ENCODE measurements at regions not wholly inside any gene's neighbourhood (a gene's known extent, or its start where the extent isn't known, plus 50 kb on each side); places are given as distances from the start of the nearest gene placed in this dataset.

DNA sequence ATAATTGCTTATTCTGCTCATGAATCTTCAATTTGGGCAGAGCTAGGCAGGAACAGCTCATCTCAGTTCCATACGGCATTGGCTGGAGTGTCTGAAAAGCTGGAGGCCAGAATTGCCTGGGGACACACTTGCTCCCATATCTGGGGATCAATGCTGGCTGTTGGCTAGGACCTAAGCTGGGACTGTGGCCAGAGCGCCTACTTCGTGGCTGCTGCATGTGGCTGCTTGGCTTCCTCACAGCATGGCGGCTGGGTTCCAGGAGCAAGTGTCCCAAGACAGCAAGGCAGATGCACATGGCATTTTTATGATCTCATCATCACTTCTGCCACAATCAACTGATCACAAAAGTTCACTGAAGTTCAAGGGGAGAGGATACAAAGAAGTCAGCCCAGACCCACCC lies 200.2 kb downstream of the TTC8 start:
- no peaks in the 10 kb centered on the region for H3K9me3 ChIP-seq
- no peaks in the 10 kb centered on the region for H3K36me3 ChIP-seq
- peaks cover 0 to 81% (median 0%) of the 10 kb centered on the region in 4 donors for H3K27me3 ChIP-seq
- intact Hi-C loops (cut with DNase I): no loop called here
- H3K4me1 ChIP-seq: peaks cover 0 to 25% (median 6%) of the 10 kb centered on the region in 3 donors
- DNase-seq: no peak
- WGBS, 2 donors: 14 to 80% methylated on average over 1 of the region's 4 CpGs
- no peak for TF ChIP-seq POLR2A (IDR thresholded peaks at IDR 0.05)
- no peak overlapping the region for H3K27ac ChIP-seq
- no peak overlapping the region for H3K4me3 ChIP-seq

DNA sequence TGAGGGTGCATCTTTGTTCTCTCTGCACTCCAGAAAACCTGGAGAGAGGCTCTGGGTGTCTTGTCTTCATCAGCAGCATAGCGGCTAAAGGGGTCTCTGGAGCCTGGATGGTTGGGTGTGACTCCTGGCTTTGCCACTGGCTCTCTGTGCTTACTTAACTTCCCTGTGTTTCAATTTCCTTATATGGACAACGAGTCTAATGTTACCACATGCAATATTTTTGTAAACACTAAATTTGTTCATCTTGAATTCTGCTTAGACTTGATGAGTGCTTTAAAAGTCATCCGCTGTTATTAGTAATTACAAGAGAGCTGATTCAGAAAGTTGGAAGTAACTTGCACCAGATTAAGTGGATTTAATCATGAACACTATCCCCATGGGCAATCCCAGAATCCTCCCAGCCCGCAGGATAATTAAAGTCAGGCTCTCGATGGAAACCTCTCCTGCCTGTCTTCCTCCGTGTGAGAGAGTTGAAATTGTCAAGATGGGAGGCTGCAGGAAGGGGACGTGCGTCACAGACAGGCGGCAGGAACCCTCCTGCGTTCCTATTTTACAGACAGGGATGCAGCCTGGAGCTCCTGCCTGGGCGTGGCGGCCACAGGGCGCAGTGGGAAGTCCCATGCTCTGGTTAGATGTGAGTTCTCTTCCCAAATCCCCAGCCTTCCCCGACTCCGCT lies 201.2 kb downstream of the TTC8 start:
- TF ChIP-seq POLR2A (IDR thresholded peaks at IDR 0.05): no peak
- TF ChIP-seq, protein P1, sequence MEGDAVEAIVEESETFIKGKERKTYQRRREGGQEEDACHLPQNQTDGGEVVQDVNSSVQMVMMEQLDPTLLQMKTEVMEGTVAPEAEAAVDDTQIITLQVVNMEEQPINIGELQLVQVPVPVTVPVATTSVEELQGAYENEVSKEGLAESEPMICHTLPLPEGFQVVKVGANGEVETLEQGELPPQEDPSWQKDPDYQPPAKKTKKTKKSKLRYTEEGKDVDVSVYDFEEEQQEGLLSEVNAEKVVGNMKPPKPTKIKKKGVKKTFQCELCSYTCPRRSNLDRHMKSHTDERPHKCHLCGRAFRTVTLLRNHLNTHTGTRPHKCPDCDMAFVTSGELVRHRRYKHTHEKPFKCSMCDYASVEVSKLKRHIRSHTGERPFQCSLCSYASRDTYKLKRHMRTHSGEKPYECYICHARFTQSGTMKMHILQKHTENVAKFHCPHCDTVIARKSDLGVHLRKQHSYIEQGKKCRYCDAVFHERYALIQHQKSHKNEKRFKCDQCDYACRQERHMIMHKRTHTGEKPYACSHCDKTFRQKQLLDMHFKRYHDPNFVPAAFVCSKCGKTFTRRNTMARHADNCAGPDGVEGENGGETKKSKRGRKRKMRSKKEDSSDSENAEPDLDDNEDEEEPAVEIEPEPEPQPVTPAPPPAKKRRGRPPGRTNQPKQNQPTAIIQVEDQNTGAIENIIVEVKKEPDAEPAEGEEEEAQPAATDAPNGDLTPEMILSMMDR (IDR thresholded peaks at IDR 0.05): no peak
- DNase-seq: no peak
- H3K9me3 ChIP-seq: no peaks in the 10 kb centered on the region
- intact Hi-C loops (cut with DNase I): no loop called here
- H3K27ac ChIP-seq: peak overlapping the region in 2 of 4 donors; percentile 29 to 62
- no peaks in the 10 kb centered on the region for H3K36me3 ChIP-seq
- peaks cover 0 to 25% (median 6%) of the 10 kb centered on the region in 3 donors for H3K4me1 ChIP-seq
- H3K4me3 ChIP-seq: no peak overlapping the region
- WGBS, 2 donors: 33 to 35% methylated on average over 6 to 8 of the region's 15 CpGs
- peaks cover 0 to 91% (median 0%) of the 10 kb centered on the region in 4 donors for H3K27me3 ChIP-seq

DNA sequence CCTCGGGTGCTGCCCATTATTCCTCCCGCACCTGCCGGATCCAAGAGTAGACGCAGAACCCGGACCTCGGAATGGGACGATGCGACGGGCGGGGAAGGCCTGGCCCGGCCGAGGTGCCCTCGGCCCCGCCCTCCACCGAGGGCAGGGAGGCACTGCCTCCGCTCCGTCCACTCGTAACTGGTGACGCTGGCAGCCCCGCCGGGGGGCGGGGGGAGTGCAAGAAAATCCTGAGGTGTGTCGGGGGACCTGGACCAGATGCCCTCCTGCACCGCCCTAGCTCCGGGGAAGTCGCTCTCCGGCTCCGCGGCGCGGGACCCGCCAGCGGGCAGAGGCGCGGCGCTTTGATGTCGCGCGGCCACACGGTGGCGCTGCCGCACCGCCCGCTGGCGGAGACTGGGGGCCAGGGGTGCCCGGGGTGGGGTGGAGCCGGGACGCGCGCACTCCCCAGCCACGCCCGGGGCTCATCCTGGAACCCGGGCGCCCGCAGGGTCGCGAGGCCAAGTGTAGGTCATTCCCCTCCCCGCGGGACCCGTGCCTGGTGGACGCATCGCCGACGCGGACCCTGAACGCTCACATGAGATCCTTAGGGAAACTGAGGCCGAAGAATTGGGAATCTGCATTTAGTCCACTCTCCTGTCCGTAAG lies 202.8 kb downstream of the TTC8 start:
- Histone ChIP-seq H3K4me1 (peaks cover 0 to 25% (median 6%) of the 10 kb centered on the region in 3 donors), H3K27me3 (peaks cover 0 to 91% (median 0%) of the 10 kb centered on the region in 4 donors), H3K27ac (no peak overlapping the region), H3K4me3 (peak overlapping the region; percentile 35 to 73 (median 49)), H3K9me3 (no peaks in the 10 kb centered on the region), H3K36me3 (no peaks in the 10 kb centered on the region)
- DNase-seq: no peak
- intact Hi-C loops (cut with DNase I): no loop called here
- TF ChIP-seq POLR2A (IDR thresholded peaks at IDR 0.05): no peak
- TF ChIP-seq, protein P1 (IDR thresholded peaks at IDR 0.05): peak; percentile 74 to 93 (median 85)
- 9% methylated on average over 15 of the region's 68 CpGs; no CpG with 5 or more reads in 1 of the 2 donors for WGBS, 2 donors

DNA sequence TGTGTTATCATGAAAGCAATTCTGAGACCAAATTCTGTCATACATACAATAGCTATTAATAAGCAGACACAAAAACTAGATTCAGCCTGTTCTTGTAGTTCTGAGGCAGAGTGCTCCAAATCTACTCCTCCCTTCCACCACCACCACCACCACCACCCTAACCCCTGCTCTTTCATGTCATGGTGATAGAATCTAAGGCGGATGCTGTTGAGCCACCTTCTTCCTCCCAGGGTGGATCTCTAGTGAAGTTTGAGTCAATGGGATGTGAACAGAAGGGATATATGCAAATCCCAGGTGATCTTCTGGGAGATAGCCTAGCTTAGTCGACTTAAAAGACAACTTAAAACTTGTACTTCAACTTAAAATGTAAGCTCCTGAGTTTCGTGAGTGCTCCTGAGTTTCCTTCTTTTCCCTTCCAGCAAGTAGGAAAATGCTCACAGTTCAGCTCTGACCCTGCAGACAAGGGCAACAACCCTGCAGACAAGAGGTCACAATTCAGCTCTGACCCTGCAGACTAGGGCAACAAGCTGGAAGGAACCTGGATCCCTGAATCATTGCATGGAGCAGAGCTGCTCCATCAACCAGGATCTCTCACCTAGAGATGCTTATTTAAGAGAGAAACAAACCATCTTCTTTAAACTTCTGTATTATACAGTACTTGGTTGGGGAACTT lies 204.1 kb downstream of the TTC8 start:
- intact Hi-C loops (cut with DNase I): no loop called here
- H3K4me3 ChIP-seq: no peak overlapping the region
- H3K36me3 ChIP-seq: no peaks in the 10 kb centered on the region
- DNase-seq: no peak
- no peak overlapping the region for H3K27ac ChIP-seq
- H3K4me1 ChIP-seq: peaks cover 0 to 25% (median 6%) of the 10 kb centered on the region in 3 donors
- H3K9me3 ChIP-seq: no peaks in the 10 kb centered on the region
- TF ChIP-seq POLR2A (IDR thresholded peaks at IDR 0.05): no peak
- TF ChIP-seq, protein P1 (IDR thresholded peaks at IDR 0.05): no peak
- 68% methylated on average over 3 of the region's 3 CpGs for WGBS, 2 donors
- peaks cover 0 to 77% (median 0%) of the 10 kb centered on the region in 4 donors for H3K27me3 ChIP-seq

DNA sequence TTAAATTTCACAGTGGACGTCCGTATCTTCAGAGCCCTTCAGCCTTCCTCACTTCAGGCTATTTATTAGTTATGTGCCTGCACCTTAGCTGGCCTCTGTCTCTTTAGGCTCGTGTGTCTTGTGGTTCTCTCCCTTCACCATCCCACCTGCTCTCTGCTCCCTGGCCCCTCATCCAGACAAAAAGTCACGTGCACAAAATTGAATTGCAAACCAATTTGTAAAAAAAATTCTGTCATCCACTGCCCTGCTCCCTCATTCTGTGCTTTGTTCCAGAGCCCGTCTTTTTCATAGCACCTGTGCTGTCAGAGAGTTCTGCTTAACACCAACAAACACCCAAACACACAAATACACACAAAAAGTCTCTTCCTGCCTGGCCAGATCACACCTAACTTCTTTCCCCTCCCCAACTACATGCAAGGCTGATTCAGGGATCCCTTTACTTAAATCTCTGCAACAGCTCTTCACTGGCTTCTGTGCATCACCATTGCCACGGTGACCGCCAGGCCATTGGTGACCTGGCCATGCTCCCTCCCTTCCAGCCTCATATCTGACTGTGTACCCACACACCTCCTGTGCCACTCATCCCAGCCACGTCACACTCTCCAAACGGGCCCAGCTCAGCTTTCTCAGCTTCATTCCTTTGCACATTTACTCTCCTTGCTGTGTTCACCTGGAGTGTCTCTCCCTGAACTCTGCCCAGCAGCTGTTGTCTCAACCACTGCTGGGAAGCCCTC lies 205.7 kb downstream of the TTC8 start:
- intact Hi-C loops (cut with DNase I): no loop called here
- Histone ChIP-seq H3K27me3 (peaks cover 0 to 68% (median 0%) of the 10 kb centered on the region in 4 donors), H3K4me1 (peaks cover 0 to 25% (median 6%) of the 10 kb centered on the region in 3 donors), H3K4me3 (no peak overlapping the region), H3K9me3 (no peaks in the 10 kb centered on the region), H3K36me3 (no peaks in the 10 kb centered on the region), H3K27ac (no peak overlapping the region)
- no peak for TF ChIP-seq POLR2A (IDR thresholded peaks at IDR 0.05)
- TF ChIP-seq, protein P1 (IDR thresholded peaks at IDR 0.05): no peak
- DNase-seq: no peak
- WGBS, 2 donors: 68 to 69% methylated on average over 9 of the region's 9 CpGs

All from esophagus squamous epithelium (tissue), 5 donors.